GM12865 (cell line): ENCODE measurements at regions not wholly inside any gene's neighbourhood (a gene's known extent, or its start where the extent isn't known, plus 50 kb on each side); places are given as distances from the start of the nearest gene placed in this dataset.

Experiments
- DNase-seq: peaks from one replicate; pipeline ENCODE4 v3.0.0; 2010; ENCODE audit warnings: low read depth
- H3K4me3 ChIP-seq: 2 replicates; pipeline ENCODE4 v1.5.1; 2011; ENCODE audit warnings: mild to moderate bottlenecking, low read depth, low read length, control low read depth
- CTCF ChIP-seq: IDR thresholded peaks from 2 replicates; pipeline ENCODE4 v1.5.1; 2011; ENCODE audit warnings: low read length, control low read depth, low read depth, inconsistent platforms; ENCODE audit not compliant: insufficient read depth; ENCODE audit errors: missing control alignments

- no peak for DNase-seq
- TF ChIP-seq CTCF, result no peak
- H3K4me3 ChIP-seq, result no peak overlapping the region
These were observed 872.1 kb downstream of the PCDH7 start for GRCh38 chr4:31592293-31592692.

GRCh38 chr4:31595496-31595895 is 875.3 kb downstream of the PCDH7 start:
- no peak for DNase-seq
- no peak for TF ChIP-seq CTCF
- no peak overlapping the region for H3K4me3 ChIP-seq

GRCh38 chr4:31598639-31599038 is 878.5 kb downstream of the PCDH7 start:
- DNase-seq, result no peak
- no peak overlapping the region for H3K4me3 ChIP-seq
- TF ChIP-seq CTCF, result no peak

- no peak for DNase-seq
- no peak overlapping the region for H3K4me3 ChIP-seq
- no peak for TF ChIP-seq CTCF
These were observed 881.6 kb downstream of the PCDH7 start for GRCh38 chr4:31601793-31602192.

- TF ChIP-seq CTCF, result no peak
- no peak for DNase-seq
- no peak overlapping the region for H3K4me3 ChIP-seq
These were observed 893.9 kb downstream of the PCDH7 start for GRCh38 chr4:31613946-31614623.

- no peak for DNase-seq
- no peak for TF ChIP-seq CTCF
- no peak overlapping the region for H3K4me3 ChIP-seq
These were observed 897.5 kb downstream of the PCDH7 start for GRCh38 chr4:31617667-31618066.

GRCh38 chr4:31620476-31620875 is 900.3 kb downstream of the PCDH7 start:
- DNase-seq, result no peak
- TF ChIP-seq CTCF, result no peak

More at GRCh38 chr4:31620476-31620875, 900.3 kb downstream of the PCDH7 start:
- no peak overlapping the region for H3K4me3 ChIP-seq
